ENCODE measurements at regions not wholly inside any gene's neighbourhood (a gene's known extent, or its start where the extent isn't known, plus 50 kb on each side); places are given as distances from the start of the nearest gene placed in this dataset.
A peak's percentile ranks its signal among the peaks of the same experiment; 100 is the strongest.

- H3K4me1 Mint-ChIP-seq (ENCODE audit: insufficient read depth, unreplicated experiment): no peaks in the 10 kb centered on the region
- no peak overlapping the region for H3K4me3 Mint-ChIP-seq (ENCODE audit: unreplicated experiment)
- intact Hi-C loops (cut with micrococcal nuclease): no loop called here
- H3K9me3 Mint-ChIP-seq (ENCODE audit: unreplicated experiment): no peaks in the 10 kb centered on the region
- TF ChIP-seq CTCF (IDR thresholded peaks at IDR 0.05; ENCODE audit: unreplicated experiment): no peak
- H3K36me3 Mint-ChIP-seq (ENCODE audit: insufficient read depth, unreplicated experiment): no peaks in the 10 kb centered on the region
- no peaks in the 10 kb centered on the region for H3K27me3 Mint-ChIP-seq (ENCODE audit: insufficient read depth, unreplicated experiment)
- DNase-seq (ENCODE audit: unreplicated experiment): peak; percentile 7
- POLR2A ChIA-PET: no interaction called here
- CTCF ChIA-PET: no interaction called here
- BruUV-seq (replicated peaks): no TSS peak
- H3K27ac Mint-ChIP-seq (ENCODE audit: low read depth, unreplicated experiment): no peak overlapping the region
Measured at GRCh38 chr3:151559736-151560135, 98.9 kb upstream of the IGSF10 start.

DNA sequence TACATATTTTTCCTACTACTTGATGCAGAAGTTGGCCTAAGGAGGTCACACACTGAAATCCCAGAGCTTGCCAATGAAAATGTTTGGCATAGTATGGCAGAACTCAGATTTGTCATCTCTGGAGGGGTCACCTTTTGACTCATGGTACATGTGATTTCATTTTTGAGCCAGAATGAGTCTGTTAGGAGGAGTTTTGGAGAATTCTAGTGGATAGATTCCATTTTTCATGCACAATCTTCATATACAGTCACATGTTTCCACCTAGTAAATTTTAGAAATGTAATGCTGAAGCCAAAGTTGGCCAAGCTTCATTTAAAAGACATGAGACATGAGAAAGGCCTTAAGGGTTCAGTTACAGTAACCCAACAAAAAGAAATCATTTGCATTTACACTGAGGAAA is 97.8 kb upstream of the IGSF10 start:
- no peak for DNase-seq (ENCODE audit: unreplicated experiment)
- ChIA-PET POLR2A (interaction anchor here (0.6 kb wide), 1 partner anchor 99 kb away, joined by 3 read pairs; no protein-coding TSS in a partner anchor), CTCF (interaction anchor here (1.1 kb wide), 1 partner anchor 91 kb away, joined by 3 read pairs; no protein-coding TSS in a partner anchor)
- BruUV-seq (replicated peaks): no TSS peak
- Mint-ChIP-seq H3K4me3 (ENCODE audit: unreplicated experiment) (no peak overlapping the region), H3K27ac (ENCODE audit: low read depth, unreplicated experiment) (no peak overlapping the region), H3K4me1 (ENCODE audit: insufficient read depth, unreplicated experiment) (no peaks in the 10 kb centered on the region), H3K9me3 (ENCODE audit: unreplicated experiment) (no peaks in the 10 kb centered on the region), H3K36me3 (ENCODE audit: insufficient read depth, unreplicated experiment) (no peaks in the 10 kb centered on the region), H3K27me3 (ENCODE audit: insufficient read depth, unreplicated experiment) (no peaks in the 10 kb centered on the region)
- intact Hi-C loops (cut with micrococcal nuclease): no loop called here
- no peak for TF ChIP-seq CTCF (IDR thresholded peaks at IDR 0.05; ENCODE audit: unreplicated experiment)

- no peak for TF ChIP-seq CTCF (IDR thresholded peaks at IDR 0.05; ENCODE audit: unreplicated experiment)
- Mint-ChIP-seq H3K36me3 (ENCODE audit: insufficient read depth, unreplicated experiment) (no peaks in the 10 kb centered on the region), H3K9me3 (ENCODE audit: unreplicated experiment) (no peaks in the 10 kb centered on the region), H3K4me1 (ENCODE audit: insufficient read depth, unreplicated experiment) (no peaks in the 10 kb centered on the region), H3K4me3 (ENCODE audit: unreplicated experiment) (no peak overlapping the region), H3K27ac (ENCODE audit: low read depth, unreplicated experiment) (no peak overlapping the region), H3K27me3 (ENCODE audit: insufficient read depth, unreplicated experiment) (no peaks in the 10 kb centered on the region)
- ChIA-PET CTCF (interaction anchor here (0.6 to 0.9 kb wide), 4 partner anchors 13 to 380 kb away, joined by 4 to 6 read pairs (median 6); no protein-coding TSS in a partner anchor), POLR2A (no interaction called here)
- no peak for DNase-seq (ENCODE audit: unreplicated experiment)
- intact Hi-C loops (cut with micrococcal nuclease): no loop called here
- BruUV-seq (replicated peaks): no TSS peak
Measured at GRCh38 chr3:151557068-151557840, 96.4 kb upstream of the IGSF10 start.

- DNase-seq (ENCODE audit: unreplicated experiment): no peak
- Mint-ChIP-seq H3K4me3 (ENCODE audit: unreplicated experiment) (no peak overlapping the region), H3K27me3 (ENCODE audit: insufficient read depth, unreplicated experiment) (no peaks in the 10 kb centered on the region), H3K9me3 (ENCODE audit: unreplicated experiment) (no peaks in the 10 kb centered on the region), H3K4me1 (ENCODE audit: insufficient read depth, unreplicated experiment) (no peaks in the 10 kb centered on the region), H3K36me3 (ENCODE audit: insufficient read depth, unreplicated experiment) (no peaks in the 10 kb centered on the region), H3K27ac (ENCODE audit: low read depth, unreplicated experiment) (no peak overlapping the region)
- intact Hi-C loops (cut with micrococcal nuclease): no loop called here
- ChIA-PET CTCF (interaction anchor here (0.9 kb wide), 1 partner anchor 33 kb away, joined by 5 read pairs; no protein-coding TSS in a partner anchor), POLR2A (no interaction called here)
- TF ChIP-seq CTCF (IDR thresholded peaks at IDR 0.05; ENCODE audit: unreplicated experiment): no peak
- BruUV-seq (replicated peaks): no TSS peak
Measured at GRCh38 chr3:151556596-151556995, 95.7 kb upstream of the IGSF10 start.

Data from MCF 10A (cell line).